CD4-positive, alpha-beta T cell treated with Interleukin-15 for 1 hour (primary cell): ENCODE measurements at regions not wholly inside any gene's neighbourhood (a gene's known extent, or its start where the extent isn't known, plus 50 kb on each side); places are given as distances from the start of the nearest gene placed in this dataset.

Experiments
- DNase-seq: peaks from one replicate; pipeline ENCODE4 v3.0.0-alpha.2; 2020

- no peak for DNase-seq
Measured at GRCh38 chr17:79365351-79365750, 245.5 kb downstream of the RBFOX3 start.

DNA sequence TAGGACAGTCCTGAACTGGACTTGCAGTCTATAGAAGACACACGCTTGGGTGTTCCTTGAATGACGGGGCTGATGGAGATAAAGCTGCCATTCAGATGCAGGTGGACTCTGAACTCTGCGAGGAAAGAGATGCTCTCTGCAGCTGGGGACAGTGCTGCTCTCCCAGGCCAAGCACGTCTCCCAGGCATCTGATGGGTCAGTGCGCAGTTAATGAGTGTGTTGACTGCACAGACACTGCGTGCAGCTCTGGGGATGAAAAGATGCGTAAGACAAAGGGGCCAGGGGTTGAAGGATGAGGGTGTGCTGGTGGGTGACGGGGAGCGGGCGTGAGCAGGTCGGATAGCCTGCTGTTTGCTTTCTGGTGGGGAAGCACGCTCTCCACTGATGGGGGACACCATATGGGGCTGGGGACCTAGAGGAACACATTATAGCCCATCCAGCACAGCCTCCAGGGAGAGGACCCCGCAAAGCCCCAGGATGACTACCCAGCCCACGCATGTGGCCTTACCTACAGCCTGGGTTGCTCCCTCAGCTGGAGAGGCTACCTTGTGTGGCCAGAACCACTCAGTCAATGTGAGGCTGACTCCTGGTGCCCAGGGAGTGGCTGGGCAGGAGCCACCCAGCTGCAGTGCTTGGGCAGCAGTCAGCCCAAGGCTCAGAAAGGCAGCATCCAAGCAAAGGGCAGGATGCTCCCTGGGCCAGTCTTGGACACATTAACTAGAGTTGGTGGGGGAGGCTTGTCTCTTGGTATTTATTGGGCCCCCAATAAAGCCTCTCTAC, 246.3 kb downstream of the RBFOX3 start:
- no peak for DNase-seq

GRCh38 chr17:79363552-79364275, 247.1 kb downstream of the RBFOX3 start:
- no peak for DNase-seq

- no peak for DNase-seq
Measured at GRCh38 chr17:79362772-79363305, 248.0 kb downstream of the RBFOX3 start.

DNA sequence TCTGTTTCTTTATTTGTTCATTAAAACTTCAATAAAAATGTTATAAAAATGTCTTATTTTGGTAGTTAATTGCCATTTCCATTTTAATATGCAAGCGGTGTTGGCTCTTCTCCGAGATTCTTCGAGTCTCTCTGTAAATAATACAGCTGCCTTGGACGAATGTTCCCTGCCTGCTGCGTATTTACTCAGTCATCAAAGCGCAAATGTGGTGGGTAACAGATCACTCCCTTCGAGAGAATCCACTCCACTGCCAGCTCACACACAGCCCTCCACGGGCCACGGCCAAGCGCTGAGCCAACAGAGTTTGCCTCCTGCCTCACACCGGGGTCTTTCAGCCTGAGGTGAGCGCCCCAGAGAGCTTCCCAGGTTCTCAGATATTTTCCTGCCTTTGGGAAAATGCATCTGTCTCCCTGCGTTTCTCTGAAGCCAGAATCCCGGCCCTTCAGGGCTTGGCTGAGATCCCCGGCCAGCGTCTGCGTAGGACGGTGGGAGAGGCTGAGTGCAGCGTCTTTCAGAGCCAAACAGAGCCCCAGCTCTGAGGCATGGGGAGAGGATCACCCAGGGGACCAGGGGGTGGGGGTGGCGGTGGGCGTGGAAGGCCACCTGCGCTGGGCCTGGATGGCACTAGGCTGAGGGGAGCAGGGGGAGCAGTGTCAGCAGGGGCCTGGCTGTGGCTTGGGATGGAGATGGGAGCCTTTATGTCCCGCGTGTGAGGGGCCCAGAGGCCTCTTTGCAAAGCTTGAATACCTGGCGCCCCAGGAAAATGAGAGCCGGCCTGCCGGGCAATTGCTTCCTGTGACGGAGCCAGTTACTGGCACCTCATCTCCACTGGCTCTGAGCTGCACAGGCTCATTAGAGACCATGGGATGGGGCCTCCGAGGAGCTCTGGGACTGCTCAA, 248.7 kb downstream of the RBFOX3 start:
- no peak for DNase-seq

DNA sequence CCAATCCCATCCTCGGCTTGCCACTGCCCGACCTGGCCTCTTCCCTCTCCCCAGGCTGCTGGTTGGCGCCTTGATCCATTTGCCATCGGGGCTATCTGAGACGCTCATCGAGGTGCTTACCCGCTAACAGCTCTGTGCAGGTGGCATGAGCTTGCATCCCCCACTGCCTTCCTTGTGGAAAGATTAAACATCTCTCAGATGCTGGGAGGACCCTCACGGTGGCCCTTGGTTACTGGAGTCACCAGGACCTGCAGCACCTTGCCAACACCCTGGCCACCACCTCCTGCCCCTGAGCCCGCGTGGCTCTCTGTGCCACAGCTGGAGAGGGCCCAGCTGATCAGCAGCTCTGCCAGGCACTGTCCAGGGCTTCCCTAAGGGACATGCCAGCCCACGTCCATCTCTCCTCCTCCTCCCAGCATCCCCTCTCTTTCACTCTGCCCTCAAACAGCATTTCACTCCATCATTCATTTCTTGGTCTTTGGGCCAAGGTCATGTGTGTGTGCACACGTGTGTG, 249.6 kb downstream of the RBFOX3 start:
- no peak for DNase-seq

GRCh38 chr17:79360196-79360595, 250.7 kb downstream of the RBFOX3 start:
- DNase-seq, result no peak

DNA sequence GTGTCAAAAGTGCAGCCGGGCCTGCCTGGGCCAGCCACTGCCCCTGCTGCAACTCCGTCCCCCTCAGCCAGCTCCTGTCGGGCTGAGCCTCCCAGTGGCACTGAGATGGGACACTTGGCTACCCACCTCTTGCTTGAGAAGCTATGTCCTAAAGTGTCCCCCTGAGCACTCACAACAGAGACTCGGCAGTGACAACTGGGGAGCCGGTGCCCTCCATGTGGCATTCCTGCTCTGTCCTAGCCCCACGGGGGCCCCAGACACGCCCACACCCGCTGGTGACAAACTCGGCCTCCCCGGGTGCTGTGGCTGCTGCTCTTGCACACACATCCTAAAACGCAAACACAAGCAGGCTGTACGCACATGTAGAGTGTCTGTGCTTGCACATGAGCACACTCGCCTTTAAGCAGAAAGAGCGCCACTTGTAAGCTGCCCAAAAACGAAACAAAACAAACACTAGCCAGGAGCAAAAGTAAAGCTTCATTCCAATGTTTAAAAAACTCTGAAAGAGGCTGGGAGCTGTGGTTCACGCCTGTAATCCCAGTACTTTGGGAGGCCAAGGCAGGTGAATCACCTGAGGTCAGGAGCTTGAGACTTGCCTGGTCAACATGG, 253.9 kb downstream of the RBFOX3 start:
- DNase-seq, result no peak

GRCh38 chr17:79355165-79355564, 255.7 kb downstream of the RBFOX3 start:
- no peak for DNase-seq

DNA sequence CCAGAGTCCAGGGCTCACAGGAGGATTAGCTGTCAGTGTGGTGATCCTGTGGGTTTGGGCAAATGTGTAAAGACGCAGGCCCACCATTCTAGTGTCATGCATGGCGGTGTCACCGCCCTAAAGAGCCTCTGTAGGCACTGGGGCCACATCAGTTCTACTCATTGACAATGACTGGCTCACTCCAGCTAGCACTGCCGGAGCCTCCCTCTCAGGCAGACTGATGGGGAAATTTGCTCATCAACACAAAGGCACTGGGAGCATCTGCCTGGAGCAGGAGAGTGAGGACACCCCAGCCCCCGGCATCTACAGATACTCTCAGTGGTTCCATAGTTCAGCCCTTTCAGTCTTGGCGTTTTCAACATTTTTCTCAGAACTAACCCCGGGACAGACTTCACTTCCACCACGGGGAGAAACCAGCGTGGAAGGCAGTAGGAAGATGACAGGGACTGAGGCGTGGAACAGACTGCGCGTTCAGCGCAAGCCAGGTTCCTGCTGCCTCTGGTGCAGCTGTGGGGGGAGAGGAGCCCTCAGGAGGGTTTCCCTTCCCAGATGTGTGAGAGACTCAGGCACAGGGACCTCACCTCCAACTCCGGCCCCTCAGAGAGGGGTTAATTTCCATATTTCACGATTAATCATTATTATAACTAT, 256.6 kb downstream of the RBFOX3 start:
- DNase-seq, result no peak

GRCh38 chr17:79353548-79353947, 257.3 kb downstream of the RBFOX3 start:
- DNase-seq, result no peak

DNA sequence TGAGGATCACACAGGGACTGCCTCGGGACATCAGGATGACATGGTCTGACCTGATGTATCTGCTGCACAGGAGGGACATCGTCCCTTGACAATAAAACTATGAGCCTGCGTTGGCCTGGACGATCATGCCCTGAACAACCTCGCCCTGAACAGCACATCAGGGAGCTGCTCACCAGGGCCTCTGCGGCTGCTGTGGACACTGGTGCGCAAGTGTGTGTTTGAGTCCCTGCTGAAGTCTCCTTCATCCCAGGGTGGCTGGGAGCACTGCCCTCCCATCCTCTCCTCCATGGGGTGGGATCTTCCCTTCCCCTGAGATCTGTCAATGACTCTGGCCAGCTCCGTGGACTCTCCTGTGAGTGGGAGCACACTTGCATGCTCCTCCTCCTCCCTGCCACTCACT, 257.8 kb downstream of the RBFOX3 start:
- DNase-seq, result no peak

GRCh38 chr17:79350533-79350932, 260.3 kb downstream of the RBFOX3 start:
- no peak for DNase-seq

- DNase-seq, result no peak
Measured at GRCh38 chr17:79349506-79350400, 261.1 kb downstream of the RBFOX3 start.

- DNase-seq, result no peak
Measured at GRCh38 chr17:79342376-79342775, 267.8 kb downstream of the ENGASE start.

DNA sequence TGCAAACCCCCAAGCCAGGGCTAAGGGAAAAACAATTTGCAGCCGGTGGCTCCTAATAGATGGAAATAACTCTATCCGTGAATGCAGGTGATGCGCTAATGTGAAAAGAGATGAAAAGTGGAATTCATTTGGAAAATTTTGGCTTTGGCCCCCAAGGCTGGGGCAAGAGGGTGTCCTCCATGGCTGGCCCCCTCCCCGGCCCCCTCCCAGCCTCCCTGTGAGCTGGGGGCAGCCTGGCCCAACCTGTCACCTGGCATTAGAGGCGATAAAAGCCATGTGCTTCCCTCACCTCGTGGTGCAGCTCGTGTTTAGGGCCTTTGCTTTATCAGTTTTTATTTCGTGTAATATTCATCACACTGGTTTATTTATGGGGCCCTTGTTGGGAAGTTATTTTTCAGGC, 267.2 kb downstream of the ENGASE start:
- DNase-seq, result no peak

DNA sequence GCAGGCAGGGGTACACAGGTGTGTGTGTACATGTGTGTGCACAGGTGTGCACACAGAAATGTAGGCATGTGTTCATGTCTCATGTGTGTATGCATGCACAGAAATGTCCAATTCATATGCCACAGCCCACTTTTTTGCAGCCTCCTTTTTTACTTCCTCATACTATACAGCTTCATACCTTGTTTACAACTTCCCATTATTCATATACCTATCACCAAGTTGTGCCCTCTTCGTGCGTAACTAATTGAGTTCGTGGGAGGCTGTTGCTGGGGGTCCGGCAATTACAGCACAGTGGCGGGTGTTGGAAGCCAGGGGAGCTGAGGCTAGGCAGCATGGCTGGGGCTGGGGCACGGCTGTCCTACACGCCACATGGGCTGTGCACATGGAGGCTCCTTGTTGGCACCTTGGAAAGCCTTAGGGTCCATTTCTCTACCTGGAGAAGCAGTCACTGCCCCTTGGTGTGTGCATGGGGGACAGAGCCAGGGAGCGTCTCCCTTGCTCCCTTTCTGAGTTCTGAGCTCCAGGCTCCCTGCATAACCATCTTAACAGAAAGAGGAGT, 266.7 kb downstream of the ENGASE start:
- DNase-seq, result no peak

GRCh38 chr17:79340333-79341221, 266.0 kb downstream of the ENGASE start:
- DNase-seq, result peak; percentile 38

DNA sequence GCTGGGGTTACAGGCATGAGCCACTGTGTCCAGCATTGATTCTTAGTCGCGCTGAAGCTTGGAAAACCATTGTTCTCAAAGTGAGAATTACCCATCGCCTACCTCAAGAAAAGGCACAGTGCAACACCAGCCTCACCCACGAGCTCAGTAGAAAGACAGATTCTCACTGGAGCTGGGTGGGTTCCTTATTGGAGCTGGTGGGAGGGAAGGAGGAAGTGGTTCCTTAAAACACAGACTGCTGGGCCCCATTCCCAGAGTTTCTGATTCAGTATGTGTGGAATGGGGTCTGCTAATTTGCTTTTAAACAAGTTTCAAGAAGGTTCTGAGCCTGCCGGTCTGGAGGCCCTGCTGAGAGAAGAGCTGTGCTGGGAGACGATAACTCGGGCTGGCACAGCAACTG, 264.7 kb downstream of the ENGASE start:
- DNase-seq, result no peak
